ENCODE measurements at regions not wholly inside any gene's neighbourhood (a gene's known extent, or its start where the extent isn't known, plus 50 kb on each side); places are given as distances from the start of the nearest gene placed in this dataset.

DNA sequence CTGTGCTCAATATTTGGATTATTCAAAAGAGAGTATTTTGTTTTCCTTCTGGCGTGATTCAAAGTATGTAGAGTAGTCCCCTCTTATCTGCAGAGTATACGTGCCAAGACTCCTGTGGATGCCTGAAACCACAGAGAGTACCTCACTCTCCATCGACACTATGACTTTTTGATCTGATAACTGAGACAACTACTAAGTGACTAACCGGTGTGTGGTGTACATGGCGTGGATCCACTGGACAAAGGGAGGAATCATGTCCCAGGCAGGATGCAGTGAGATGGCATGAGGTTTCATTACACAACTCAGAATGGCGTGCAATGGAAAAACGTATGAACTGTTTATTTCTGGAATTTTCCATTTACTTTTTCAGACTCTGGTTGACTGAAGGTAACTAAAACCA lies 112.2 kb upstream of the PDE7B start:
- H3K9ac ChIP-seq (ENCODE audit: low read length), result no peak overlapping the region
- no peak for TF ChIP-seq EZH2phosphoT487 (conservative IDR thresholded peaks at IDR 0.05; ENCODE audit: low read length)
- TF ChIP-seq, protein P1, sequence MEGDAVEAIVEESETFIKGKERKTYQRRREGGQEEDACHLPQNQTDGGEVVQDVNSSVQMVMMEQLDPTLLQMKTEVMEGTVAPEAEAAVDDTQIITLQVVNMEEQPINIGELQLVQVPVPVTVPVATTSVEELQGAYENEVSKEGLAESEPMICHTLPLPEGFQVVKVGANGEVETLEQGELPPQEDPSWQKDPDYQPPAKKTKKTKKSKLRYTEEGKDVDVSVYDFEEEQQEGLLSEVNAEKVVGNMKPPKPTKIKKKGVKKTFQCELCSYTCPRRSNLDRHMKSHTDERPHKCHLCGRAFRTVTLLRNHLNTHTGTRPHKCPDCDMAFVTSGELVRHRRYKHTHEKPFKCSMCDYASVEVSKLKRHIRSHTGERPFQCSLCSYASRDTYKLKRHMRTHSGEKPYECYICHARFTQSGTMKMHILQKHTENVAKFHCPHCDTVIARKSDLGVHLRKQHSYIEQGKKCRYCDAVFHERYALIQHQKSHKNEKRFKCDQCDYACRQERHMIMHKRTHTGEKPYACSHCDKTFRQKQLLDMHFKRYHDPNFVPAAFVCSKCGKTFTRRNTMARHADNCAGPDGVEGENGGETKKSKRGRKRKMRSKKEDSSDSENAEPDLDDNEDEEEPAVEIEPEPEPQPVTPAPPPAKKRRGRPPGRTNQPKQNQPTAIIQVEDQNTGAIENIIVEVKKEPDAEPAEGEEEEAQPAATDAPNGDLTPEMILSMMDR (IDR thresholded peaks at IDR 0.05; ENCODE audit: insufficient read depth, low read length, poor library complexity, severe bottlenecking), result no peak
- no peaks in the 10 kb centered on the region for H4K20me1 ChIP-seq (ENCODE audit: low read depth, low read length)
- H3K9me2 ChIP-seq (replicated peaks; ENCODE audit: insufficient read depth, low read length), result no peaks in the 10 kb centered on the region
- no peak overlapping the region for H2AFZ ChIP-seq (ENCODE audit: low read depth, low read length, severe bottlenecking)
- no peak overlapping the region for H3K27ac ChIP-seq (ENCODE audit: low read depth, low read length)
- H3F3A ChIP-seq (ENCODE audit: insufficient read depth), result no peaks in the 10 kb centered on the region
- no peaks in the 10 kb centered on the region for H3K36me3 ChIP-seq (ENCODE audit: low read length)
- no peaks in the 10 kb centered on the region for H3K79me2 ChIP-seq (ENCODE audit: insufficient read depth, low read length)
- H3K27me3 ChIP-seq (ENCODE audit: low read length), result no peaks in the 10 kb centered on the region
- H3K4me2 ChIP-seq (ENCODE audit: low read depth, low read length, poor library complexity, severe bottlenecking), result no peak overlapping the region
- H3K4me3 ChIP-seq (ENCODE audit: insufficient read depth, low read length, poor library complexity, severe bottlenecking), result no peak overlapping the region
- no peaks in the 10 kb centered on the region for H3K9me3 ChIP-seq (ENCODE audit: insufficient read depth, low read length)

DNA sequence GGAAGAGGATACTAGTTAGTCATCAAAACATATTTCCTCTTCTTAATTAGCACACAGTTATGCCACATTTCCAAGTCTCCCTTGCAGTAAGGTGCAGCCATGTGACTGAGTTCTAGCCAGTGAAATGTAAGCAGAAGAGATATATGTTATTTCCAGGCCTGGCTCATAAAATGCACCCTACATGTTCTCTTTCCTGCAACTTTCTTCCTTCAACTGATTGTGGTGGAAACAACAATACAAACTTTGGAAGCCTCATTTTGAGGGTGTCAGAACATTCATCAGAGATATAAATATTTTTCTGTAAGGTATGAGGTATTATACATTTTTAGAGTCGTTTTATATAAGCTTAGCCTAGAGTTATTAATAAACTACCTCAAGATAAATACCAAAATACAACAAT lies 110.9 kb upstream of the PDE7B start:
- H3K9ac ChIP-seq (ENCODE audit: low read length), result no peak overlapping the region
- TF ChIP-seq, protein P1 (IDR thresholded peaks at IDR 0.05; ENCODE audit: insufficient read depth, low read length, poor library complexity, severe bottlenecking), result no peak
- TF ChIP-seq EZH2phosphoT487 (conservative IDR thresholded peaks at IDR 0.05; ENCODE audit: low read length), result no peak
- no peaks in the 10 kb centered on the region for H4K20me1 ChIP-seq (ENCODE audit: low read depth, low read length)
- H3K79me2 ChIP-seq (ENCODE audit: insufficient read depth, low read length), result no peaks in the 10 kb centered on the region
- no peak overlapping the region for H3K4me3 ChIP-seq (ENCODE audit: insufficient read depth, low read length, poor library complexity, severe bottlenecking)
- H3F3A ChIP-seq (ENCODE audit: insufficient read depth), result no peaks in the 10 kb centered on the region
- H3K9me3 ChIP-seq (ENCODE audit: insufficient read depth, low read length), result no peaks in the 10 kb centered on the region
- H3K9me2 ChIP-seq (replicated peaks; ENCODE audit: insufficient read depth, low read length), result no peaks in the 10 kb centered on the region
- no peak overlapping the region for H2AFZ ChIP-seq (ENCODE audit: low read depth, low read length, severe bottlenecking)
- H3K4me2 ChIP-seq (ENCODE audit: low read depth, low read length, poor library complexity, severe bottlenecking), result no peak overlapping the region
- no peaks in the 10 kb centered on the region for H3K27me3 ChIP-seq (ENCODE audit: low read length)
- H3K36me3 ChIP-seq (ENCODE audit: low read length), result no peaks in the 10 kb centered on the region
- H3K27ac ChIP-seq (ENCODE audit: low read depth, low read length), result no peak overlapping the region

DNA sequence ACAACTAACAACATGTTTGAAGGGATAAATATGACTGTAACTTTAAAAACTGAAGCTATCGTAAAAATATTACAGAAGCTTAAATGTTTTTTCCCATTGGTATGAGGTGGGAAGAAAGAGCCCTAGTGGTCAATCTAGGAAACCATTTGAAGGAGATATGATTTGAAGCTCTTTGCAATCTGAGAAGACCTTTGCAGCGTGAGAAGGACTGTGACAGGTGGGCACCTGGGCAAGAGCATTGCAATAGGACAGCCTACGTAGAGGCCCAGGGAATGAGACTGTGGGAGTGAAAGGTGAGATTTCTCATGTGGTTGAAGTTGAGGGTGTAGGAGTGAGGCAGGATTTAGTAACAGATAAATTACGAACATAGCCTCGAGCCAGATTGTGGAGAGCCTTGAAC lies 108.0 kb upstream of the PDE7B start:
- no peak overlapping the region for H3K4me2 ChIP-seq (ENCODE audit: low read depth, low read length, poor library complexity, severe bottlenecking)
- no peaks in the 10 kb centered on the region for H3K9me2 ChIP-seq (replicated peaks; ENCODE audit: insufficient read depth, low read length)
- H3F3A ChIP-seq (ENCODE audit: insufficient read depth), result no peaks in the 10 kb centered on the region
- no peaks in the 10 kb centered on the region for H3K27me3 ChIP-seq (ENCODE audit: low read length)
- H3K36me3 ChIP-seq (ENCODE audit: low read length), result no peaks in the 10 kb centered on the region
- H3K9me3 ChIP-seq (ENCODE audit: insufficient read depth, low read length), result no peaks in the 10 kb centered on the region
- H4K20me1 ChIP-seq (ENCODE audit: low read depth, low read length), result no peaks in the 10 kb centered on the region
- no peaks in the 10 kb centered on the region for H3K79me2 ChIP-seq (ENCODE audit: insufficient read depth, low read length)
- no peak overlapping the region for H3K9ac ChIP-seq (ENCODE audit: low read length)
- no peak overlapping the region for H3K4me3 ChIP-seq (ENCODE audit: insufficient read depth, low read length, poor library complexity, severe bottlenecking)
- TF ChIP-seq, protein P1 (IDR thresholded peaks at IDR 0.05; ENCODE audit: insufficient read depth, low read length, poor library complexity, severe bottlenecking), result no peak
- TF ChIP-seq EZH2phosphoT487 (conservative IDR thresholded peaks at IDR 0.05; ENCODE audit: low read length), result no peak
- H2AFZ ChIP-seq (ENCODE audit: low read depth, low read length, severe bottlenecking), result no peak overlapping the region
- no peak overlapping the region for H3K27ac ChIP-seq (ENCODE audit: low read depth, low read length)

DNA sequence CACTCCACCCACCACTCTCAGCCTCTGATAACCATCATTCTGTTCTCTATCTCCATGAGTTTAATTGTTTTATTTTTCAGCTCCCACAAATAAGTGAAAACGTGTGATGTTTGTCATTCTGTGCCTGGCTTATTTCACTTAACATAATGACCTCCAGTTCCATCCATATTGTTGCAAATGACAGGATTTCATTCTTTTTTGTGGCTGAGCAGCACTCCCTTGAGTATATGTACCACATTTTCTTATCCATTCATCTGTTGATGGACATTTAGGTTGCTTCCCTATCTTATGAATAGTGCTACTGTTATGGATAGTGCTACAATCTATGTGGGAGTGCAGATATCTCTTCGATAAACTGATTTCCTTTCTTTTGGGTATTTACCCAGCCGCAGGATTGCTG lies 103.3 kb upstream of the PDE7B start:
- H3K27me3 ChIP-seq (ENCODE audit: low read length), result no peaks in the 10 kb centered on the region
- no peaks in the 10 kb centered on the region for H3K9me3 ChIP-seq (ENCODE audit: insufficient read depth, low read length)
- no peak overlapping the region for H3K4me2 ChIP-seq (ENCODE audit: low read depth, low read length, poor library complexity, severe bottlenecking)
- H3K9me2 ChIP-seq (replicated peaks; ENCODE audit: insufficient read depth, low read length), result no peaks in the 10 kb centered on the region
- no peak overlapping the region for H3K4me3 ChIP-seq (ENCODE audit: insufficient read depth, low read length, poor library complexity, severe bottlenecking)
- no peaks in the 10 kb centered on the region for H3F3A ChIP-seq (ENCODE audit: insufficient read depth)
- H3K79me2 ChIP-seq (ENCODE audit: insufficient read depth, low read length), result no peaks in the 10 kb centered on the region
- H4K20me1 ChIP-seq (ENCODE audit: low read depth, low read length), result no peaks in the 10 kb centered on the region
- H3K27ac ChIP-seq (ENCODE audit: low read depth, low read length), result no peak overlapping the region
- no peak for TF ChIP-seq EZH2phosphoT487 (conservative IDR thresholded peaks at IDR 0.05; ENCODE audit: low read length)
- TF ChIP-seq, protein P1 (IDR thresholded peaks at IDR 0.05; ENCODE audit: insufficient read depth, low read length, poor library complexity, severe bottlenecking), result no peak
- H3K9ac ChIP-seq (ENCODE audit: low read length), result no peak overlapping the region
- H3K36me3 ChIP-seq (ENCODE audit: low read length), result no peaks in the 10 kb centered on the region
- no peak overlapping the region for H2AFZ ChIP-seq (ENCODE audit: low read depth, low read length, severe bottlenecking)

Data from SU-DHL-6 (cell line).